HPDE6-E6E7 (cell line): ENCODE measurements at regions not wholly inside any gene's neighbourhood (a gene's known extent, or its start where the extent isn't known, plus 50 kb on each side); places are given as distances from the start of the nearest gene placed in this dataset.
"Not testable (repeated sequence)": the region's sequence is repeated elsewhere in the genome, so short reads cannot be mapped to it uniquely, and the experiment has no call there.

Experiments
- DNase-seq: peaks from one replicate; pipeline ENCODE4 v3.0.0; 2011; ENCODE audit warnings: missing footprints; ENCODE audit errors: extremely low spot score

DNA sequence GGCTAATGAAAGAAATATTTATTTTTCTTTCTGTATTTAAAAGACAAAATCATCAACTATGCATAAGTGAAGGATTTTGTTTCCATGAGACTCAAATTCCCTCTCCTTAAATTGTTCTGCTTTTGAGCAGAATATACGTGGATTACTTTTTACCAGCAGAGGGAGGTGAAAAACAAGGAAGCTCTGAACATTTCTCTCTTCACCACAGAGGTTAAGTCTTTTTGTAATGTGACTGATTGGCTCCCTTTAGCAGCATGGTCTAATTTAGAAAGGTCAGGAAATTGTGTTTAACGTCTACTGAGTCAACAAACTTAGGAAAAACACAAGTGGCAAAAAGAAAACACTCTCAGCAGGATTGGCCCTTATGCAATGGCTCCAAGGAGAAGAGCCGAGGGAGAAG lies 55.1 kb upstream of the F9 start:
- no peak for DNase-seq

DNA sequence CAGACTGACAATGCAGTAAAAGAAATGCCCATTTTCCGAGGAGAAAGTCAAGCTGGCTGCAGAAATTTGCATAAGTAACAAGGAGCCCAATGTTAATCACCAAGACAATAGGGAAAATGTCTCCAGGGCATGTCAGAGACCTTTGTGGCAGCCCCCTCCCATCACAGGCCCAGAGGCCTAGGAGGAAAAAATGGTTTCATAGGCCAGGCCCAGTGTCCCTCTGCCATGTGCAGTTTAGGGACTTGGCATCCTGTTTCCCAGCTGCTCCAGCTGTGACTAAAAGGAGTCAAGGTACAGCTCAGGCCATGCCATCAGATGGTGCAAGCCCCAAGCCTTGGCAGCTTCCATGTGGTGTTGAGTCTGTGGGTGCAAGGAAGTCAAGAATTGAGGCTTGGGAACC lies 68.6 kb upstream of the F9 start:
- DNase-seq = not testable (repeated sequence)

DNA sequence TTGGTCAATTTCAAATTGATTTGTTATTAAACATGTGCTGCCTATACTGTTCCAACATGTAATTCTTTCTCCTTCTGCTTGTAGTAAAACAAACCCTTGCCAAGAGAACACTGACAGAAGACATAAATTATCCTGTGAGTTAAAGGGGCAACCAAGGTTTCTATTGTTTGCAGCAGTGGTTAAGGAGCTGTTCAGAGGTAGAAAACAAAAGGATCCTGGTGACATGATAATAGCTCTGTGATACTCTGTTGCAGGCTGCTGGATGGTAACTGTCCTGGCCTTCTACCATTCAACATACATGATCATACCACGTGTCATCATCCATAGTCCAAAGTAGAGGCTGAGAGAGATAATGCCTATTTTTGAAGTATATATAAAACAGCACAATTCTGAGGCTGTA lies 75.8 kb upstream of the F9 start:
- DNase-seq = no peak

DNA sequence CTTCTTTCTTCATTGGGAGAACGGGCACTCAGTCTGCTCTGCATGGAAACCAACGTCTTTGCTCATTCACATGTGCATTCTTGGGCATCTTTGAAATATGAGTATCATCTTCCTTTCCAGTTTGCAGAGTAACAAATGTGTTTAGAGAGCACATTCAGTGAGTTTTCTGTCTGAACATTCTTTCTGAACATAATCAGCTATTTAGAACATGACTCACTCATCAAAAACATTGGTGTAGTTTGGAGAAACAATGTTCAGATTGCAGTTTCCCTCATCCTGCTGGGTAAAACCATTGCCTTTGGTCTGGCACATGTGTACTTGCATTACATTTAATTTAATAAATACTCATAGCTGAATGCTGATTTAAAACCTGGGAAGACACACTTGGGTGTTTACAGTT lies 81.5 kb upstream of the F9 start:
- no peak for DNase-seq

DNA sequence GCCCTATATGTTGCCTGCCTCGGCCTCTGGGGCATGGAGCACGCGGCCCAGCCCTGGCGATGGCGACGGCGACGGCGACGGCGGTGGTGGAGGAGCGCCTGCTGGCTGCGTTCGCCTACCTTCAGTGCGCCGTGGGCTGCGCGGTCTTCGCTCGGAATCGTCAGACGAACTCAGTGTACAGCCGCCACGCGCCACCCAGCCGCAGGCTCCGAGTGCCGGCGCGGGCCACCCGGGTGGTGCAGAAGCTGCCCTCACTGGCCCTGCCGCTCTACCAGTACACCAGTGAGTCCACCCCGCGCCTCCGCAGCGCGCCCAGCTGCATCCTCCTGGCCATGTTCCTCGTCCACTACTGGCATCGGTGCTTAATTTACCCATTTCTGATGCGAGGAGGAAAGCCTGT lies 83.7 kb upstream of the F9 start:
- no peak for DNase-seq

DNA sequence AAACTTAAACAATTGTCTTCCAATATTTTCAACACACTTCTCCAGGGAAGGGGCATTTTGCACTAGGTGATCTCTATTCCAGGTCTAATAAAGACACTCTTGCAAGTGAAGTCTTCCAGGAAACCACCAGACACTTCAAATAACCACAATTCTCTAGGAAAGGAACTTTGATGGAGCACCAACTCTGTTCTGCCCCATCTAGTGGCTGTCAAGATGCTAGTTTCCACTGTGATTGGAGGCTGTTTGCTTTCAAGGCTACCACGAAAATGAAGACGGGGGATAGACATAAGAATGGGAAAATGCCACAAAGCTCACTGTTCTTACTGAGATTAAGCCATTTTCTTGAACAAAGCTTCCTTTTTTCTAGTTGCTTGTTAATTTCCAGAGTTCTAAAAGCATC lies 100.6 kb upstream of the F9 start:
- DNase-seq = no peak

DNA sequence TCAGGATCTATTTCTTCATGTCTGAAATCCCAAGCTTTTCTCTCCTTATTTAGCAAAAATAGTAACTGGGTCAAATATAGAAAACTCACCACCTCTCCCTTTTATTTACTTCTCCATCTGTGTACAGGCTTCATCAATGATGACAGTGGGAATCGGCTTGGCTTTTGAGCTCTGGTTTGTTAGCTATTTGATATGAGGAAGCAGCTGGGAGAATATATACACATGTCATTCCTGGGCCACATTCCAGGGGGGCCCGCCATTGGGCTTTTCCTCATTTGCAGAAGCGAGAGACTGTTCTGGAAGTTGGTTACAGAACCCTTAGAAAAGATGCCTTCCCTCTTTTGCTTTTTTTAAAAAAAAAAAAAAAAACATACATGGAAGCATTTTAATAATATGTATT lies 107.4 kb upstream of the F9 start:
- no peak for DNase-seq

DNA sequence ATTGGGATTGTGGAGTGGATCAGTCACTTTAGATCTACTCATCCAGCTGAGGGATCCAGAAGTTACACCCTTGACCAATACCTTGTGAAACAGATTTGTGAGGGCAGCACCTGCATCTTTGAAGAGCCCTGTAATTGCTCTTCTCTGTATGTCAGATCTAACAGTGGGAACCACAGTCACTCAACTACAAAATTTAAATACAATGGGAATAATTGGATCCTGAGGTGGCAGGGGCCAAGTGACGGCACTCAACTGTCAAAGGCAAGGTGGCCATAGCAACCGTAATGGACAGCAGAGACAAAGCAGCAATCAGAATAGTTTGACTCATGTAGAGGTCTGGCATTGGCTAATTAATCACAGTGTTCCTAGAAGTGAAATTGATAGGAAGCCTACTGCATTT lies 132.3 kb upstream of the F9 start:
- not testable (repeated sequence) for DNase-seq

DNA sequence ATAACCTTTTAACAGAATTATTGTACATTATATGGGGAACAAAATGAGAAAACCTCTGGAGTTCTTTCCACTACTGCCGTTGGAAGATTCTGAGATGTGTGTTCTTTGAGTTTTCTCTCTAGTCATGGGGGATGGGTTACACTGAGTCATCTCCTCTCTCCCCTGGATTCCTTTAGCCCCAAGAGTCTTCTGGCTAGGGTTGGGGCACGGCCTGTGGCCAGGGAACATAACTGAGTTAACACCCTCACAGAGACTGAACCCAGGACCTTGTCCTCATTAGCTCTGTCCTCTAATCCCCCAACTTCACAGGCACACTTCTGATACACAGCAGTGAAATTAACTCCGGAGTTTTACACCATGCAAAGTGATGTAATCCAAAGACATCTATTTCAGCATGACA lies 142.3 kb upstream of the F9 start:
- no peak for DNase-seq

DNA sequence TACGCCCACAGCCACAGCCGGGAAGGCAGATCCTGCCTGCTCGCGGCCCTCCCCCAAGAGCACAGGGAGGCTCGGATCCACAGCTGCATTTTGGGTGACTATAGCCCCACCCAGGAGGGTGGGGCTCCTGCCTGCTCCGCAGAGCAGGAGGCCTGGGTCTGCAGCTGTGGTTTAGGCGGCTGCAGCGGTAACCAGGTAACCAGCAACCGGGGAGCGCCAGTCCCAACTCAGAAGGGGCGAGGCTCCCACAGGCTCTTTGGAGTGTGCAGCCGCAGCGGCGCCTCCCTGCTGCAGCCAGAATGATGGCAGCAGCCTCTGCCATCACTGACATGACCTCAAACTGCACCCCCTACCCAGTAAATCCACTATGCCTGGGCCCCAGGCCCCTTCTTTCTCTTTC lies 148.0 kb upstream of the F9 start:
- no peak for DNase-seq

DNA sequence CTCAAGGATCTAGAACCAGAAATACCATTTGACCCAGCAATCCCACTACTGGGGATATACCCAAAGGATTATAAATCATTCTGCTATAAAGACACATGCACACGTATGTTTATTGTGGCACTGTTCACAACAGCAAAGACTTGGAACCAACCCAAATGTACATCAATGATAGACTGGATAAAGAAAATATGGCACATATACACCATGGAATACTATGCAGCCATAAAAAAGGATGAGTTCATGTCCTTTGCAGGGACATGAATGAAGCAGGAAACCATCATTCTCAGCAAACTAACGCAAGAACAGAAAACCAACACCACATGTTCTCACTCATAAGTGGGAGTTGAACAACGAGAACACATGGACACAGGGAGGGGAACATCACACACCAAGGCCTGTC lies 154.0 kb upstream of the F9 start:
- DNase-seq = not testable (repeated sequence)

DNA sequence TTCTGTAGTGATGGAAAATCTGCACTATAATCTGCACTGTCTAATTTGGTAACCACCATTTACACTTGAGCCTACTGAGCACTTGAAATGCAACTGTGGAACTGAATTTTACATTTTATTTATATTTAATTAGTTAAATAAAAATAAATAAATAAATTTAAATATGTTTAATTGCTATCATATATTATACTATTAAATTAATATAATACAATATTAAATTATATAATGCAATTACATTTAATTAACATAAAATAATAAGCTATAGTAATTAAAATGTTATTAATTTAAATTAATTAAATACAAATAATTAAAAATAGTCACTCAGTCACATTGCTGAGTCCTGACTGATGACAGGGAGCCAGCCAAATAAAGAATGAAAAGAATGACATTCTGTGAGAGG lies 170.2 kb upstream of the F9 start:
- DNase-seq = no peak

DNA sequence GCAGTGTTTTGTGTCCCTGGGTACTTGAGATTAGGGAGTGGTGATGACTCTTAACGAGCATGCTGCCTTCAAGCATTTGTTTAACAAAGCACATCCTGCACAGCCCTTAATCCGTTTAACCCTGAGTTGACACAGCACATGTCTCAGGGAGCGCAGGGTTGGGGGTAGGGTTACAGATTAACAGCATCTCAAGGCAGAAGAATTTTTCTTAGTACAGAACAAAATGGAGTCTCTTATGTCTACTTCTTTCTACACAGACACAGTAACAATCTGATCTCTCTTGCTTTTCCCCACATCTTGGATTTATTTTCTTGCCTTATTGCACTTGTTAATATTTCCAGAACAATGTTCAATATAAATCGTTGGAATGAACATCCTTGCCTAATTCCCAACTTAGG lies 187.9 kb upstream of the F9 start:
- not testable (repeated sequence) for DNase-seq

DNA sequence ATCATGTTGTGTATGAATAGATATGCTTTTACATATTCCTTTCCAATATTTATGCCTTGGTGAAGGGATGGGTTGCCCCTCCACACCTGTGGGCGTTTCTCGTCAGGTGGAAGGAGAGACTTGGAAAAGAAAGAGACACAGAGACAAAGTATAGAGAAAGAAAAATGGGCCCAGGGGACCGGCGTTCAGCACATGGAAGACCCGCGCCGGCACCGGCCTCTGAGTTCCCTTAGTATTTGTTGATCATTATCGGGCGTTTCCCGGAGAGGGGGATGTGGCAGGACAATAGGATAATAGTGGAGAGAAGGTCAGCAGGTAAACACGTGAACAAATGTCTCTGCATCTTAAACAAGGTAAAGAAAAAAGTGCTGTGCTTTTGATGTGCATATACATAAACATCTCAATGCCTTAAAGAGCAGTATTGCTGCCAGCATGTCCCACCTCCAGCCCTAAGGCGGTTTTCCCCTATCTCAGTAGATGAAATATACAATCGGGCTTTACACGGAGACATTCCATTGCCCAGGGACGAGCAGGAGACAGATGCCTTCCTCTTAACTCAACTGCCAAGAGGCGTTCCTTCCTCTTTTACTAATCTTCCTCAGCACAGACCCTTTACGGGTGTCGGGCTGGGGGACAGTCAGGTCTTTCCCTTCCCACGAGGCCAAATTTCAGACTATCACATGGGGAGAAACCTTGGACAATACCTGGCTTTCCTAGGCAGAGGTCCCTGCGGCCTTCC lies 188.5 kb upstream of the F9 start:
- not testable (repeated sequence) for DNase-seq

DNA sequence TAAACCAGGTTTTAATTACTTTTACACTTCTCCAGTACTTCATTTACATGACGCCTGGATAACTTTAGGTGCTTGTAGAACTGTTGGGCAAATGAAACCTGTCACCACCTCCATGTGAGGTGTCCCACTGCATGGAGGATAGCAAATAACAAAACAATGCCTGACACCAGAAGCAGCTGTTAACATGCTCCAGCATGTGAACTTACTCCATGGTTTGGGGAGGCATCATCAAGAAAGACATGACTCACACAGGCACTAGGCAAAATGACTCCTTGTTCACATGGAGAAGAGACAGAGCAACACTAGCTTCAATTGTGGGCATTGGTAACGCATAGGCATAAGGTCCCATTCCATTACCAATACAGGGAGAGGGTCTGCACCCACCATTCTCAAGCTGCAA lies 198.1 kb upstream of the F9 start:
- no peak for DNase-seq

DNA sequence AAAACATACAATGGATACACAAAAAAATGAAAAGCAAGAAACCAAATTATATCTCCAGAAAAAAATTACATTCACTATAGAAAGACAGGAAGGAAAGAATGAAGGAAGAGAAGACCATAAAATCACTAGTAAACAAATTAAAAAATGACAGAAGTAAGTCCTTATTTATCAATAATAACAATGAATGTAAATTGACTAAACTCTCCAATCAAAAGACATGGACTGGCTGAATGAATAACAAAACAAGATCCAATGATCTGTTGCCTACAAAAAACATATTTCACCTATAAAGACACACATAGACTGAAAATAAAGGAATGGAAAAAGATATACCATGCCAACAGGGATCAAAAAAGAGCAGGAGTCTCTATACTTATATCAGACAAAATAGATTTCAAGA lies 203.2 kb upstream of the F9 start:
- no peak for DNase-seq

DNA sequence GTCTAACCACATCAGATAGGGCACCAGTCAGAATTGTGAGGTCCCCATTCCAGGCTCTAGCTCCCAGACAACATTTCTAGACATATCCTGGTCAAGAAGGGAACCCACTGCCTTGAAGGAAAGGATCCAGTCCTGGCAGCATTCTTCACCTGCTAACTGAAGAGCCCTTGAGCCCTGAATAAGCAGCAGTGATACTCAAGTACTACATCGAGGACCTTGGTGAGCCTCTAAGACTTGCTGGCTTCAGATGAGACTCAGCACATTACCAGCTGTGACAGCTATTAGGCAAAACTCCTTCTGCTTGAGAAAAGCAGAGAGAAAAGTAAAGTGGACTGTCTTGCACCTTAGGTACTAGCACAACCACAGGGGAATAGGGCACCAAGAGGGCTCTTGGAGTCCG lies 205.8 kb upstream of the F9 start:
- DNase-seq = no peak

DNA sequence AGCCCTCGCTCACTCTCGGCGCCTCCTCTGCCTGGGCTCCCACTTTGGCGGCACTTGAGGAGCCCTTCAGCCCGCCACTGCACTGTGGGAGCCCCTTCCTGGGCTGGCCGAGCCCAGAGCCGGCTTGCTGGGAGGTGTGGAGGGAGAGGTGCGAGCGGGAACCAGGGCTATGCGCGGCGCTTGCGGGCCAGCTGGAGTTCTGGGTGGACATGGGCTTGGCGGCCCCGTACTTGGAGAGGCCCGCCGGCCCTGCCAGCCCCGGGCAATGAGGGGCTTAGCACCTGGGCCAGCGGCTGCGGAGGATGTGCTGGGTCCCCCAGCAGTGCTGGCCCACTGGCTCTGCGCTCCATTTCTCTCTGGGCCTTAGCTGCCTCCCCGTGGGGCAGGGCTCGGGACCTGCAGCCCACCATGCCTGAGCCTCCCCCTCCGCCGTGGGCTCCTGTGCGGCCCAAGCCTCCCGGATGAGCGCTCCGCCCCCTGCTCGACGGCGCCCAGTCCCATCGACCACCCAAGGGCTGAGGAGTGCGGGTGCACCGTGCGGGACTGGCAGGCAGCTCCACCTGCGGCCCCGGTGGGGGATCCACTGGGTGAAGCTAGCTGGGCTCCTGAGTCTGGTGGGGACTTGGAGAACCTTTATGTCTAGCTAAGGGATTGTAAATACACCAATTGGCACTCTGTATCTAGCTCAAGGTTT lies 209.7 kb upstream of the F9 start:
- DNase-seq = not testable (repeated sequence)

DNA sequence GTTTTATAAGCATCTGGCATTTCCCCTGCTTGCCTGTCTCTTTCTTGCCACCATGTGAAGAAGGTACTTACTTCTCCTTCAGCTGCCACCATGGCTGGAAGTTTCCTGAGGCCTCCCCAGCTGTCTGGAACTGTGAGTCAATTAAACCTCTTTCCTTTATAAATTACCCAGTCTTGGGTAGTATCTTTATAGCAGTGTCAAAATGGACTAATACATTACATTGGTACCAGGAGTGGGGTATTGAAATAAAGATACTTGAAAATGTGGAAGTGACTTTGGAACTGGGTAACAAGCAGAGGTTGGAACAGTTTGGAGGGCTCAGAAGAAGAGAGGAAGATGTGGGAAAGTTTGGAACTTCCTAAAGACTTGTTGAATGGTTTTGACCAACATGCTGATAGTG lies 223.9 kb upstream of the F9 start:
- not testable (repeated sequence) for DNase-seq

DNA sequence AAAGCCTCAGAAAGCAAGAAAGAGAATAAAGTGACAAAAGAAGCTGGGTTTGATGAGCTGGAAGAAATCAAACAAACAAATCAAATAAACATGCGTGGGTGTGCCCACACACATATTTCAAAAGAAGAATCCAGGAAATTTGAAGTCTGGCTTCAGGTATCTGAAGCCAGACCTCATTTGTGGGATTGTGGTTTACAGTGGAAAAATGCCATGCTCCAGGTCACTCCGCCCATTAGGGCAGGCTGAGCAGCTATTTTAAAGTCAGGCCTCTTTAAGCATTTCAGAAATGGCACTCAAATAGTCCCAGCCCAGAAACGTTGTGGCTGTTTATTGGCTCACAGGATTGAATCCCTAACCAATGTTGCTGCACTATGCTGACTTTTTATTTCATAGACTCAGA lies 226.1 kb upstream of the F9 start:
- DNase-seq = no peak

DNA sequence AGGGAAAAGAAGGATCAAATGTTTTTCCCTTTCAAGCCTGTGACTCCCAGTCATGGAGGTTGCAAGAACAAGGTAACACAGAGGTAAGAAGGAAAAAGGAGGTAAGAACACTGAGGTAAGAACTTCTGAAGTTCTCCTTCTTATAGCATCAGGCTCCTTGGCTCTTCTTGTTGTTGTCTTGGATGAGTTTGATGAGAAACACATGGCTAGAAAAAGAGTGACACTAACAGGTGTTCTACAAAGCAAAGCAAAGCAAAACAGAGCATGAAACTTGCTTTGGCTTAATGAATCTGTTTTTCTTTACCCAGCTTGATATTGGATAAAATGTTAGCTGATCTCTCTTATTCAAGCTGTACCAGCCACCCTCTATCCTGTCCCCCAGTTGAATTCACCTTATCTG lies 231.2 kb upstream of the F9 start:
- no peak for DNase-seq

DNA sequence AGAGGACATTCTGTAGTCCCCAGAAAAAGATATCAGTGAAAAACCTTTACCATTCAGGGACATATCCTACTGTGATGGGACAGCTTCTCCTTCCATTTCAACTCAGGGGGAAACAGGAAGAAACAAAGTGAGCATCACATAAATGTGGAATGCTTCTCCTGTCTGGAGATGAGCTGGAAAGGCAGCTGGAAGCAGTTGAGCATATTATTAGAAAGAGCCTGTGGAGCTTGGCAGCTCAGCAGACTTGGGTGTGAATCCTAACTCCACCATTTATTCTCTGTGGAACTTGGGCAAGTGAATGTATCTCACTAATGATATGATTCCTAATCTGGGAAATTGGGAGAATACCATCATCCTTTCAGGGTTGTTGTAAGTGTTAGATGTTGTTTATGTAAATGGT lies 232.1 kb upstream of the F9 start:
- no peak for DNase-seq

DNA sequence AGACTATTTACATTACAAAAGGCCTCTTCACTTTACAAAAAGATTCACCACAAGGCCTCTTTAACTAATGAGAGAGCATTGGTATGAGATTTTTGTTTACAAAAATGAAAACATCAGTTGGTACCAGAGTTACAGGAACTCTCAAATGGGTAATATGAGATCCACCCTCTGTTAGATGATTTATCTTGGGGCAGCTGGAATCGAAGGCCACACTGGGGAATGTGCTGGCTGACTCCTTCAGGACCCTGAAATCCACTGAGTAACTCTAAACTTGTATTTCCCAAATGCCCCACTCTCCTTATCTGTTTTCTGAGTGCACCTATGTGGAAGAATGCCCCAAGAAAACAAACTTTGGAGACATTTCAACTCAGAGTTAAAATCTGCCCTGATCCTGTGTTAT lies 232.9 kb upstream of the F9 start:
- DNase-seq = no peak

DNA sequence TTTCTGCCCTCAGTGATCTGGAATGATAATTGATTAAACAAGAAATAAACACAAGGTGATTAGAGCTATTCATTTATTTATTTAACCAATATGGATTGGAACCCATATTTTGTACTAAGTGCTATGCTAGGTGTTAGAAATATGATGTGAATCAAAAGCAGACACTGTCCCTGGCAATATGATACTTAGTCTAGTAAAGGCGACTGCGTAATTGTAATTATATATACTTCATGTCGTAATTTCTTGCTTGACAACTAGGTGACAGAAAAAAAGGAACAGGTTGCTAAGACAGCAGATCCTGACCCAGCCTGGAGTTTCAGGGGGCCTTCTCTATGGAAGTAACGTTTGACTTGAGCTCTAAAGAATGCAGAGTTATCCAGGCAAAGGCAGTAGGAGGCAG lies 236.5 kb upstream of the F9 start:
- DNase-seq = no peak
